ENCODE measurements at regions not wholly inside any gene's neighbourhood (a gene's known extent, or its start where the extent isn't known, plus 50 kb on each side); places are given as distances from the start of the nearest gene placed in this dataset.

GRCh38 chr16:79337906-79338305 lies 262.6 kb downstream of the MAF start:
- TF ChIP-seq CTCF (IDR thresholded peaks at IDR 0.05; ENCODE audit: poor library complexity): no peak
- no peak for TF ChIP-seq EZH2phosphoT487 (IDR thresholded peaks at IDR 0.05; ENCODE audit: low read depth, severe bottlenecking, unreplicated experiment)
